ENCODE measurements at regions not wholly inside any gene's neighbourhood (a gene's known extent, or its start where the extent isn't known, plus 50 kb on each side); places are given as distances from the start of the nearest gene placed in this dataset.

- TF ChIP-seq CEBPB (IDR thresholded peaks at IDR 0.05) (no peak), EP300 (IDR thresholded peaks at IDR 0.05; ENCODE audit: borderline replicate concordance) (no peak), USF1 (IDR thresholded peaks at IDR 0.05) (no peak), RAD21 (IDR thresholded peaks at IDR 0.05; ENCODE audit: low read depth) (no peak), MAX (IDR thresholded peaks at IDR 0.05) (no peak), CREB1 (IDR thresholded peaks at IDR 0.05; ENCODE audit: low read depth) (no peak), TAF1 (IDR thresholded peaks at IDR 0.05; ENCODE audit: low read depth) (no peak), YY1 (IDR thresholded peaks at IDR 0.05; ENCODE audit: low read depth) (no peak), EGR1 (IDR thresholded peaks at IDR 0.05) (no peak), FOXM1 (IDR thresholded peaks at IDR 0.05; ENCODE audit: borderline replicate concordance, low read depth) (no peak), TCF12 (IDR thresholded peaks at IDR 0.05; ENCODE audit: low read depth) (no peak)
These were observed 1007.2 kb downstream of the PCDH9 start for GRCh38 chr13:66222926-66223325.
